ENCODE measurements at regions not wholly inside any gene's neighbourhood (a gene's known extent, or its start where the extent isn't known, plus 50 kb on each side); places are given as distances from the start of the nearest gene placed in this dataset.

DNA sequence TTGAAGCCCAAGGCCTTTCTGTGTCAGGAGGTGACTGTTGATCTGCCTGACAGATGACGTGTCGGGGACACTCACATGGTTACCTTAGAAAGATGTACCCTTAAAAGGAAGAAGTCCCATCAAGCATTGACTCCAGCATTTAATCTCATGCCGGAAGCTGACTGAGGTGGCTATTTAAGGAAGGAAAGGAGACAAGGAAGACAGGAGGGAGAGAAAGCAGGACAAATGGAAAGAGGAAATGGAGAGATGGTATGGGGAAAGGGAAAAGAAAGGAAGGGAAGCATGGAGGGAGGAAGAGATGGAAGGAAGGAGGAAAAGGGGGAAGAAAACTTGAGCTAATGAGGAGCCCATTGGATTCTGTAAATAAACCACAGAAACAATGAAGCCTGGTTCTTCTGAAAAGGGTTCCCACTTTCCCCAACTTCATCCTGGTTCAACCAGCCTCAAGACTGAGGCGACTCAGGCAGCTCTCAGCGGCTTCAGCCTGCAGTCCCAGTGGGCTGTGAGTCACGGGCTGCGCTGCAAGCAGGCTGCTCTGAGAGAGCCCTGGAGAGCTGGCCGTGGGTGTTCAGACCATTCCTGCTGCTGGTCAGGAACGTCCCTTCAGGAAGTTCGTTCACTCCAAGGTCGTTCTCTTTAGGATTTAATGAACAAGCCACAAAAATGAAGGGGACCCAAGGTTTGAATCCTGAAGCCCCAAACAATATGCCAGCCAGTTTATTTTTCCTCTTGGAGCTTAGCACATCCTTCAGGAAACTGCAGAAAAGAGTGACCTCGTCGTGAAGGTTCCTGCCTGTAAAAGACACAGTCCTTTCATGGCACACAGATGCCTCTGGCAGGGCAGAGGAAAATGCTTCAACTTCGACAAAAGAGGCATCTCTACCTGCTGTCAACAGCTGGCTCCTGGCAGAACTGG, 69.6 kb upstream of the THBS1 start:
- Histone ChIP-seq H2BK15ac (ENCODE audit: low read length) (no peak overlapping the region), H2BK12ac (ENCODE audit: low read depth, low read length) (no peak overlapping the region), H4K91ac (replicated peaks; ENCODE audit: insufficient read length, low read length) (no peak overlapping the region), H2AFZ (ENCODE audit: low read length) (no peak overlapping the region), H3K9ac (replicated peaks in 1 of 4; ENCODE audit: extremely low read depth in 1 of 4, low read depth in 3 of 4, low read length in 3 of 4) (no peak overlapping the region), H3K23ac (ENCODE audit: insufficient read length) (no peak overlapping the region), H3K27me3 (replicated peaks in 1 of 4; ENCODE audit: control insufficient read depth in 3 of 4, extremely low read depth in 1 of 4, insufficient read depth in 3 of 4, low read length in 3 of 4) (no peaks in the 10 kb centered on the region), H2BK20ac (ENCODE audit: low read length) (no peak overlapping the region), H3K9me3 (ENCODE audit: insufficient read depth in 2 of 2, low read depth in 1 of 2, low read length in 1 of 2) (no peaks in the 10 kb centered on the region), H3K36me3 (ENCODE audit: control insufficient read depth in 2 of 4, insufficient read depth in 4 of 4, low read length in 3 of 4) (no peaks in the 10 kb centered on the region), H3K27ac (ENCODE audit: low read depth, low read length) (no peak overlapping the region), H2BK5ac (ENCODE audit: low read depth, low read length) (no peak overlapping the region), H3K79me2 (ENCODE audit: control insufficient read depth in 1 of 2, insufficient read depth in 2 of 2, low read length in 2 of 2) (no peaks in the 10 kb centered on the region), H3K56ac (replicated peaks; ENCODE audit: insufficient read length, low read depth, low read length) (no peak overlapping the region), H3K4me2 (ENCODE audit: insufficient read depth in 1 of 2, low read depth in 2 of 2, low read length in 2 of 2) (no peak overlapping the region), H3K4me1 (replicated peaks in 1 of 4; ENCODE audit: control insufficient read depth in 3 of 4, insufficient read depth in 4 of 4, low read length in 3 of 4) (no peaks in the 10 kb centered on the region), H2BK120ac (replicated peaks; ENCODE audit: low read depth, low read length) (no peak overlapping the region), H3K4me3 (ENCODE audit: extremely low read depth in 1 of 4, insufficient read depth in 2 of 4, low read depth in 3 of 4, low read length in 4 of 4) (no peak overlapping the region), H4K20me1 (replicated peaks in 1 of 2; ENCODE audit: control insufficient read depth in 1 of 2, insufficient read depth in 2 of 2, low read length in 2 of 2) (no peaks in the 10 kb centered on the region), H3K23me2 (ENCODE audit: low read depth, low read length) (peaks cover 2% of the 10 kb centered on the region; the same call in 1 of the 2 replicates), H2AK5ac (ENCODE audit: low read depth, low read length) (no peak overlapping the region), H3K14ac (ENCODE audit: insufficient read length) (no peak overlapping the region), H3K4ac (replicated peaks; ENCODE audit: insufficient read length, low read depth, low read length) (no peak overlapping the region), H4K5ac (ENCODE audit: insufficient read length, low read depth, low read length) (no peak overlapping the region), H4K8ac (ENCODE audit: extremely low read depth, insufficient read depth, low read length) (no peak overlapping the region), H3K18ac (ENCODE audit: extremely low read depth, low read length) (no peak overlapping the region), H3K79me1 (ENCODE audit: low read depth, low read length) (no peaks in the 10 kb centered on the region)
- ChIA-PET CTCF (ENCODE audit: partially characterized antibody) (interaction anchor here (0.8 to 1.2 kb wide), 5 partner anchors 9 to 339 kb away, joined by 3 read pairs; no protein-coding TSS in a partner anchor), POLR2A (ENCODE audit: partially characterized antibody) (interaction anchor here (1.3 to 1.4 kb wide), 2 partner anchors 69 to 70 kb away, joined by 4 to 5 read pairs; partner anchors contain the start of gene THBS1)
- no peak for DNase-seq (ENCODE audit: low read depth in 1 of 2, low spot score in 2 of 2)
- FAIRE-seq: no peak
- 92% methylated on average over 14 of the region's 14 CpGs; no CpG with 5 or more reads in 1 of the 2 experiments for WGBS, 2 experiments (ENCODE audit: extremely low coverage in 1 of 2, insufficient coverage in 1 of 2, insufficient read length in 1 of 2, insufficient replicate concordance in 2 of 2, low coverage in 1 of 2, low lambda C conversion rate in 2 of 2, missing lambda C conversion rate in 1 of 2)
- TF ChIP-seq POU5F1 (IDR thresholded peaks at IDR 0.05; ENCODE audit: low read depth, low read length): no peak
- no peak for TF ChIP-seq SP1 (IDR thresholded peaks at IDR 0.05; ENCODE audit: low read depth, low read length)
- no peak for TF ChIP-seq JUND (IDR thresholded peaks at IDR 0.05; ENCODE audit: low read length)
- no peak for TF ChIP-seq EZH2 (IDR thresholded peaks at IDR 0.05; ENCODE audit: low read depth, low read length, severe bottlenecking)
- TF ChIP-seq SAP30 (IDR thresholded peaks at IDR 0.05; ENCODE audit: insufficient read depth, insufficient replicate concordance, low read length): no peak
- no peak for TF ChIP-seq SP4 (IDR thresholded peaks at IDR 0.05; ENCODE audit: low read length)
- no peak for TF ChIP-seq CHD1 (IDR thresholded peaks at IDR 0.05; ENCODE audit: low read depth, low read length)
- TF ChIP-seq SIX5 (IDR thresholded peaks at IDR 0.05; ENCODE audit: low read depth, low read length): no peak
- no peak for TF ChIP-seq TAF7 (optimal IDR thresholded peaks at IDR 0.05; ENCODE audit: borderline replicate concordance, low read depth, low read length)
- TF ChIP-seq YY1 (IDR thresholded peaks at IDR 0.05; ENCODE audit: low read depth, low read length): no peak
- no peak for TF ChIP-seq KDM5A (IDR thresholded peaks at IDR 0.05; ENCODE audit: low read length)
- TF ChIP-seq TBP (IDR thresholded peaks at IDR 0.05; ENCODE audit: low read depth, low read length): no peak
- TF ChIP-seq BCL11A (IDR thresholded peaks at IDR 0.05; ENCODE audit: low read depth in 2 of 2, low read length in 2 of 2): no peak
